ENCODE measurements at regions not wholly inside any gene's neighbourhood (a gene's known extent, or its start where the extent isn't known, plus 50 kb on each side); places are given as distances from the start of the nearest gene placed in this dataset.

DNA sequence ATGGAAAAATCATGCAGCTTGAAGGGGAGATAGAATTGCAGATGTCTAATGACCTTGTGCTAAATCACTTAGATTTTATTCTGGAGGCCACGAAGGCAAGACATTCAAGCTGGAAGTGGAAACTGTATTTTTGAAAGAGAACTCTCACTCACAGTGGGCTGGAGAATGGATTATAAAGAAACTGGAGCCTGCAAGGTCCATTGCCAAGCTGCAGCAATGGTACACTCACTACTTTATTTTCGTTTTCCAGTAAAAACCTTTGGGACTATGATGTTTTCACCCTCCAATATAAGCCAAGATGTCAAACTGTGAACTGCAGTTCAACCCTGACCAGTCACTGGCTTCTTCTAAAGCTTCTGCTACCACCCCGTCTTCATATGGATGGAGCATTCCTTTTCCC is 62.0 kb downstream of the SKIDA1 start:
- no peak overlapping the region for H3K4me3 ChIP-seq (replicated peaks; ENCODE audit: low read depth, low read length)
- TF ChIP-seq, protein P1, sequence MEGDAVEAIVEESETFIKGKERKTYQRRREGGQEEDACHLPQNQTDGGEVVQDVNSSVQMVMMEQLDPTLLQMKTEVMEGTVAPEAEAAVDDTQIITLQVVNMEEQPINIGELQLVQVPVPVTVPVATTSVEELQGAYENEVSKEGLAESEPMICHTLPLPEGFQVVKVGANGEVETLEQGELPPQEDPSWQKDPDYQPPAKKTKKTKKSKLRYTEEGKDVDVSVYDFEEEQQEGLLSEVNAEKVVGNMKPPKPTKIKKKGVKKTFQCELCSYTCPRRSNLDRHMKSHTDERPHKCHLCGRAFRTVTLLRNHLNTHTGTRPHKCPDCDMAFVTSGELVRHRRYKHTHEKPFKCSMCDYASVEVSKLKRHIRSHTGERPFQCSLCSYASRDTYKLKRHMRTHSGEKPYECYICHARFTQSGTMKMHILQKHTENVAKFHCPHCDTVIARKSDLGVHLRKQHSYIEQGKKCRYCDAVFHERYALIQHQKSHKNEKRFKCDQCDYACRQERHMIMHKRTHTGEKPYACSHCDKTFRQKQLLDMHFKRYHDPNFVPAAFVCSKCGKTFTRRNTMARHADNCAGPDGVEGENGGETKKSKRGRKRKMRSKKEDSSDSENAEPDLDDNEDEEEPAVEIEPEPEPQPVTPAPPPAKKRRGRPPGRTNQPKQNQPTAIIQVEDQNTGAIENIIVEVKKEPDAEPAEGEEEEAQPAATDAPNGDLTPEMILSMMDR (IDR thresholded peaks at IDR 0.05; ENCODE audit: low read depth, low read length, missing control alignments), result no peak
- no peak for DNase-seq (ENCODE audit: extremely low read depth, low read depth)

DNA sequence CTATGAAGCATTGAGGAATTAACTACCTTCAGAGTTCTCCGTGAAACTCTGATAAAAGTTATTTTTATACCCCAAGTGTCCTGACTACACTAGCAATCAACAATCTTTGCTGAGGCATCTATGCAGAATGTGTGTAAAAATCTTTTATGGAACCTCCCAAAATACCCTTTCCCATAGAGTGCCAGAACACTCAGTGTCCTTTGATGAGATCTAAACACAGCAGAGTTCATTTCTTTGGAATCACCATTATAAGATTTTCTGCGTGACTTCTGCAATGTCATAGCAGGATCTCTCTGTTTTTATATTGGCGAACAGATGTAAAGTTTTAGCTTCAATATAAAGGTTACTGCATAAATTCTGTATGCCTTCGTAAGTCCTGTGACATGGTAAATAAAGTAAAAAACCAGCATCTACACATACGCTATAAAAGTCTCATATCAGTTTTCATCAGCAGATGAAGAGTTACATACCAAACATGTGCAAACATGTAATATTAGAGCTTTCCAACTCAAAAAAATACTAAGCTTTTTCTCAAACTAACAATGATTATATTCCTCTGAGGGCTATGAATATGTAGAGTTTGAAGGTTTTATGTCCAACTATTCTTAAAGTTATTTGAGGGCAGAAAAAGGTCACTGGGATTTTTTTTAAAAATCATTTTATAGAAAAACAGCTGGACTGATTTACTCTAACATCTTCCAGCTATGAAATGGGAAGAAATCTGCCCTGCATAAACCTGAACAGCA is 67.2 kb downstream of the SKIDA1 start:
- H3K4me3 ChIP-seq (replicated peaks; ENCODE audit: low read depth, low read length), result no peak overlapping the region
- TF ChIP-seq, protein P1 (IDR thresholded peaks at IDR 0.05; ENCODE audit: low read depth, low read length, missing control alignments), result no peak
- DNase-seq (ENCODE audit: extremely low read depth, low read depth), result no peak

DNA sequence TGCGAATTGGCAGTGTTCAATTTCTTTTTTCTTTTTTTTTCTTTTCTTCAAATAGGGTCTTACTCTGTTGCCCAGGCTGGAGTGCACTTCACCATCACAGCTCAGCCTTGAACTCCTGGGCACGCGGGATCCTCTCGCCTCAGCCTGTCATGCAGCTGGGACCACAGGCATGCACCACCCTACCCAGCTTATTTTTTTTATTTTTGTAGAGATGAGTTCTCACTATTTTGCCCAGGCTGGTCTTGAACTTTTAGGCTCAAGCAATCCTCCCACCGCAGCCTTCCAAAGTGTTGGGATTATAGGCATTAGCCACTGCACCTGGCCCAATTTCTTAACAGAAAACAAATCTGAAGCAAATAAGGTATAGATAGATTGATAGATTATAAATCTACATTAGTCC is 69.3 kb downstream of the SKIDA1 start:
- TF ChIP-seq, protein P1 (IDR thresholded peaks at IDR 0.05; ENCODE audit: low read depth, low read length, missing control alignments), result no peak
- H3K4me3 ChIP-seq (replicated peaks; ENCODE audit: low read depth, low read length), result no peak overlapping the region
- DNase-seq (ENCODE audit: extremely low read depth, low read depth), result no peak

DNA sequence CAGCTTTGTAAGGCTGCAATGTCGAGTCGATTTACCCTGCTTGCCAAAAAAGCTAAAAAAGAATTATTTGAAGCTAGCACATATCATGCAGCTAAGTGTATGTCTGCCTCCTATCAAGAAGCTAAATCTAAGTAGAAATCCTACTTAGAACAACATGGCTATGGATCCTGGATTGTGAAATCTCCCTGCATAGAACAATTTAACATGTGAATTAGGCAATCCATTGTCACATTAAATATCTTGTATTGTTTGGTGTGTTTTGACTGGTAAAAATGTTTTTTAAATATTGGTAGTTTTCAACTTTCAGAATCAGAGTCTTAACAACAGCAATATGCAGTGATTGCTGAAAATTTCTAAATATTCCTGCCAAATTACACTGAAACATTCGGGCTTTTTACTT is 73.3 kb downstream of the SKIDA1 start:
- no peak overlapping the region for H3K4me3 ChIP-seq (replicated peaks; ENCODE audit: low read depth, low read length)
- TF ChIP-seq, protein P1 (IDR thresholded peaks at IDR 0.05; ENCODE audit: low read depth, low read length, missing control alignments), result no peak
- no peak for DNase-seq (ENCODE audit: extremely low read depth, low read depth)

DNA sequence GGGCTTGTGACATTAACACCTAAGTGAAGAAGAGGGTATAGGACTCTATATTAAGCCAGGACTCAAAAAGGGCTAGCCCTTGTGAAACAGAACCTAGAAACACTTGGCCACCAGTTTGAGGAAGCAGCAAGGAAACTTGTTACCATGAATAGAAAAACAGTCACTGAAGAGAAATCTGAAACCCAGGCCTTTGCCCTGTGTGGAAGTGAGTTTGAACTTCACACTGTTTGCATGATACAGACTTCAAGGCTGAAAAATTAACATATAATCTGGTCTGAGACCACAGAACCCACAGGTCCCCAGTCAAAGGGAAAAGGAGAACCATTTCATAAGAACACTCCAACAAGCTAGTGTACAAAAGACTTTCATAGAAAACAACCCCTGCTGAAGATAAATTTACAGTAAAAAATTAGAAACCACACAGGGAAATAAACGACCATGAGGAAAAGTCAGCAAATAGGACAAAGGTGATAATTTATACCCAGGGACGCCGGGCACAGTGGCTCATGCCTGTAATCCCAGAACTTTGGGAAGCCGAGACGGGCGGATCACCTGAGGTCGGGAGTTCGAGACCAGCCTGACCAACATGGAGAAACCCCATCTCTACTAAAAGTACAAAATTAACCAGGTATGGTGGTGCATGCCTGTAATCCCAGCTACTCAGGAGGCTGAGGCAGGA is 76.1 kb downstream of the SKIDA1 start:
- no peak overlapping the region for H3K4me3 ChIP-seq (replicated peaks; ENCODE audit: low read depth, low read length)
- DNase-seq (ENCODE audit: extremely low read depth, low read depth), result no peak
- TF ChIP-seq, protein P1 (IDR thresholded peaks at IDR 0.05; ENCODE audit: low read depth, low read length, missing control alignments), result no peak

DNA sequence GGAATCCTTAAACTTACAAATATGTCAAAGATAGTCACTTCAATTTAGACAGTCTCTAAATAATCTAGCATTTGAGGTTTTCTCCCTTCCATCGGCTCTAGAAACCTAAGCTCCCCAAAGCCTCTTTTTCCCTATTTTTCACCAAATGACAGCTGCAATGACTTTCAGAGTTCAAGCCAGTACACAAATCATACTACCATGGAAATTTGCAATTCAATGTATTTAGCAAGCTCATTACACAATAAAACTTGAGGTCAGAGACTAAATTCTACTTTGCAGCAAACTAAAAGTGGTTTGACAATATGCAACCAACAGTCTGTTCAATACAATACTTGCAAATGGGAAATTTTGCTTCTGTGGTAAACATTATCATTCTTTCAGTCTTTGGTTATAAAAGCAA is 80.3 kb downstream of the SKIDA1 start:
- H3K4me3 ChIP-seq (replicated peaks; ENCODE audit: low read depth, low read length), result no peak overlapping the region
- TF ChIP-seq, protein P1 (IDR thresholded peaks at IDR 0.05; ENCODE audit: low read depth, low read length, missing control alignments), result no peak
- no peak for DNase-seq (ENCODE audit: extremely low read depth, low read depth)

All from HFF-Myc (cell line).